ENCODE measurements at regions not wholly inside any gene's neighbourhood (a gene's known extent, or its start where the extent isn't known, plus 50 kb on each side); places are given as distances from the start of the nearest gene placed in this dataset.
A peak's percentile ranks its signal among the peaks of the same experiment; 100 is the strongest.
"Not testable (repeated sequence)": the region's sequence is repeated elsewhere in the genome, so short reads cannot be mapped to it uniquely, and the experiment has no call there.

GRCh38 chr7:121563177-121563576 lies 167.1 kb upstream of the FAM3C start:
- no peak for DNase-seq (ENCODE audit: low read depth in 2 of 2)

DNA sequence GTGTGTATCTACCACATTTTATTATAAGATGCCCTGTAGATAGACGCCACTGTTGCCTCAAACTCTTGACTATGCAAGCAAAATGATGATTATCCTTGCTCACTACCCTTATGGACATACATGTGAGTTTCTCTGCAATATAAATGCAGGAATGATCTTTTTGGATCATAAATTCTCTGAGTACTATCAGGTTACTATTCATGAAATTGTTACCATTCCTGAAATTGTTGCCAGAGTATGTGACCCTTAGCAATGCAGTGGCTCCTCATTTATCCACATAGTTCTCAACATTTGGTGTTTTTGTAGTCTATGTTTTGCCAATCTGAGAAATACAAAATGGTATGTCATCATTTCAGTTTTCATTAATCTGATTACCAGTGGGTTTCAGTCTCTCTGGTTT lies 166.2 kb upstream of the FAM3C start:
- DNase-seq (ENCODE audit: low read depth in 2 of 2) = no peak

DNA sequence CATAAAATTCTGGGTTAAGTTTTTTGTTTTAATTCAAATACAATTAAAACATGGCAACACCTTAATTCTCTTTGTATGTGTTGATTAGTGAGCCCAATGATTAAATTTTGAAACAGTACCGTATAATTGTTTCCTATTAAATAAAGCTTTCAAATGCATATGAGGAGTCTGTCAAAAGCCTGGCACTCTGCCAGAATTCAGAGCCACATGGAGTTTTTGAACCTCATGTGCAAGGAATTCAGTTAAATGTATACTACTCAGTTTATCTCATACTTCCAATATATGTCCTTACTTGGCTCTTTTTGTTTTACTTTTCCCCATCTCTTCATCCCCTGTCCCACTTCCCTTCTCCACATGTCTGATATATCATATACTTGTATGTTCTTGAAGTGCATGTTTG lies 165.6 kb upstream of the FAM3C start:
- DNase-seq (ENCODE audit: low read depth in 2 of 2) = no peak

- DNase-seq (ENCODE audit: low read depth in 2 of 2) = no peak
Observed at GRCh38 chr7:121560267-121560990, 164.3 kb upstream of the FAM3C start.

GRCh38 chr7:121558288-121558687 lies 162.2 kb upstream of the FAM3C start:
- no peak for DNase-seq (ENCODE audit: low read depth in 2 of 2)

DNA sequence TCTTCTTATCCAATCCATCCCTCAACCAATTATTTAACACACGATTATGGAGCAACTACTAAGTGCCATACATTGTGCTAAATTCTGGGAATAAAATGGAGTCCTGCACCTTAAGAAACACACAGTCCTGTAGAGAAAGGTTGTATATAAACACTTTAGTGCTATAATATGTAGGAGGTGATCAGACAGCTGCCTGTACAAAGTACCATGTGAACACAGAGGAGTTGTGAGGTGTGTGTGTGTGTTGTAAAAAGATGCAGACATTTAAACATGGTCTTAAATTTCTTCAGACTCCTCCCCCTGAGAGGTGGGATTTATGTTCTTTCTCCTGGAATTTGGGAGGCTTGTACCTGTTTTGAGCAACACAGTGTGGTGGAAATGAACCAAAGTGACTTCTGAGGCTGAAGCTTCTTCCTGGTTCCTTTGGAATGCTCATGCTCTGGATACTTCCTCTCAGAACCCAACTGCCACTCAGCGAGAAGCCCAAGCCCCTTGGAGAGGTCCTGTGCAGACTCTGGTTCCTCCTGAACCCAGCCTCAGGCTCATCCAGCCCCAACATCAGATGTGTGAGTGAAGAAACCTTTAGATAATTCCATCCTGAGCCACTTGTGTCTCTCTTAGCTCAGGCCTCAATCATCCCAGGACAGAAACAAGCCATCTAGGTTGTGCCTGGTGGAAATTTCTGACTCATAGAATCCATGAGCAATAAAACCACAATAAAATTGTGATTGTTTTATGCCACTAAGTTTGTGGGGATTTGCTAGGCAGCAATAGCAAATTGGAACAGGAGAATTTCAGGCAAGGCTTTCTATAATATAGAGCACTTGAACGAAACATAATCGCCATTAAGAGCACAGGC lies 161.2 kb upstream of the FAM3C start:
- no peak for DNase-seq (ENCODE audit: low read depth in 2 of 2)

- DNase-seq (ENCODE audit: low read depth in 2 of 2) = no peak
Observed at GRCh38 chr7:121555558-121555957, 159.4 kb upstream of the FAM3C start.

DNA sequence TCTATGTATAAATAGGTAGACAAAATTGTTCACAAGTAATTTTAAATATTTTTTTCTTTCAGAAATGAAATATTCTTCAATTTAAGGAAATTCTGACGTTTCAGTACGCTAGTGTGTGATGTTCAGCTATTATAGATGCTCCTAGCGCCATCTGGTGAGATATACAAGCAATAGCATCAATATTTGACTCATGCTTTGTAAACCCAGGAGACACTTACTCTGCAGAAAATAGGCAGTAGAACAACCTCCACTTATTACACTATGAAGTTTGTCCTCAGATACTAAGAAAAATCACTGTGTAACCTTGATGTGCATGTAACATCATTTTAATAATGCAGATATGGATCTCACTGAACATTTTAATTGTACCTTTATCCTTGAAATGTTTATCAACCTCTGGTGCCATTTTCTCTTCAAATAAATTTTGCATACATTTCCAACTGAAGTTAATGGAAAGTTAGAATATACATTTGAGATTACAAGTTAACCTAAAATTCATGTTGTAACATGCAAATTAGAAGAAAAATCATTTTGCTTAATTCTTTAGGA lies 151.5 kb upstream of the FAM3C start:
- DNase-seq (ENCODE audit: low read depth in 2 of 2) = no peak

DNA sequence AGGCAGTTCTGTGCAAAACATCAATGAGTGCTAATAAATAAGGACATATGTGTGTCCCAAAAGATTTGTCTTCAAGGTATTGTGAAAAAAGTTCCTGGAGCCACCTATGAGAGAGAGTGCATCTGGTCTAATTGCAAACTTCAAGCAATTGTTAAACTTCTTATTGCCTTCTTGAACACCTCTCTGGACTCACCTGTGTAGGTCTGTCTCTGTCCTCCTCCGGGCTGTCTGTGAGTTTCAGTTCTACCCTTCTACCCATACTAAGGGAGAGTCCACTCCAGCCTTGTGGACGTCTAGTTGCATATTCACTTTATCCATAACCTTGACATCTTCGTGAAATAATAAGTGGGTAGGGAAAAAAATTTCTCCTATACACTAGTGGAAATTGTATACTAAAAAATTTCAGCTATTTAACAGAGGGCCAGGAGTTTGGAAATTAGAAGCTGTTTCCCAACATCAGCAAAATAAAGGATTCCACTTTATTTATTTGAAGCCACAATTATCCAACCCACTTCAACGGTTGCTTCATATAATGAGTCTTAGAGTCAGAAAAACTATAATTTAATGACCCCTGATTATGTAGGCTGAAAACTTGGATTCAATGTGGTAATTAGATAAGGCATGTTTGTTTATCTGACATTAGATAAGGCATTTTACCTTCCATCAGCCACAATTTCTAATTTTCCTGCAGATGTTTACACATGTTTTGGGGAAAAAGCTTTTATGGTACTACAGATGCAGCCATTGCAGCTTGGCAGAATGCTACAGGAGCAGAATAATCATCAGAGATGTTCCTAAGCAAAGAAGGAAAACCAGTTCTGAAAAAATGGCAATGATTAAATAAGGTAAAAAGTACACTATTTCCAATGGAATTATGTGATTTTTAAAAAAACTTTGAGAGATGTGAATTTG lies 150.8 kb upstream of the FAM3C start:
- DNase-seq (ENCODE audit: low read depth in 2 of 2) = no peak

- no peak for DNase-seq (ENCODE audit: low read depth in 2 of 2)
Observed at GRCh38 chr7:121545418-121545817, 149.3 kb upstream of the FAM3C start.

- DNase-seq (ENCODE audit: low read depth in 2 of 2) = no peak
Observed at GRCh38 chr7:121544726-121545125, 148.6 kb upstream of the FAM3C start.

DNA sequence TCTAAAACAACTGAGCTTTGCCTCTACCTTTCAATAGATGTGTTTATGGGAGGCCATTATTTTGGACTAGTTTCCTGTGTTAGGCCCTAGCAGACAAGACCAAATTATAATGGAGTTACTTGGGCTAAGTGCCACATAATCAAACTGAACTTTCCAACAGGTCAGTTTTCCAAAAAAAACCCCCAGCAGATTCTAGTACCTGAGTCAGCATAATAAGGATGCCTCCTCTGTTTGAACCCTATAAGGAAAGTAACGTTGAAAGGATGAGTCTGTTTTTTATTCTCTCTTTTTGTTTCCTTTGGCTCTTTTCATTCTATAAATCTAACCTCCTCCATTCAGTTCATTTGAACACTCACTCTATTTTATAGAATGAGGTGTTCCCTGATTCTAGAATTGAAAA lies 148.1 kb upstream of the FAM3C start:
- no peak for DNase-seq (ENCODE audit: low read depth in 2 of 2)

GRCh38 chr7:121541457-121541856 lies 145.3 kb upstream of the FAM3C start:
- DNase-seq (ENCODE audit: low read depth in 2 of 2) = no peak

GRCh38 chr7:121540138-121540537 lies 144.0 kb upstream of the FAM3C start:
- DNase-seq (ENCODE audit: low read depth in 2 of 2) = no peak

- no peak for DNase-seq (ENCODE audit: low read depth in 2 of 2)
Observed at GRCh38 chr7:121537031-121537430, 140.9 kb upstream of the FAM3C start.

- no peak for DNase-seq (ENCODE audit: low read depth in 2 of 2)
Observed at GRCh38 chr7:121531175-121532070, 135.3 kb upstream of the FAM3C start.

GRCh38 chr7:121530227-121531174 lies 134.4 kb upstream of the FAM3C start:
- peak; percentile 36 to 38 for DNase-seq (ENCODE audit: low read depth in 2 of 2)

GRCh38 chr7:121529003-121529402 lies 132.9 kb upstream of the FAM3C start:
- DNase-seq (ENCODE audit: low read depth in 2 of 2) = no peak

- not testable (repeated sequence) for DNase-seq (ENCODE audit: low read depth in 2 of 2)
Observed at GRCh38 chr7:121526210-121526609, 130.1 kb upstream of the FAM3C start.

All from stimulated activated CD4-positive, alpha-beta T cell treated with anti-CD3 and anti-CD28 coated beads, Interleukin-15, amount 100 ng/mL, for 48 hours (primary cell).